ENCODE measurements at regions not wholly inside any gene's neighbourhood (a gene's known extent, or its start where the extent isn't known, plus 50 kb on each side); places are given as distances from the start of the nearest gene placed in this dataset.

DNA sequence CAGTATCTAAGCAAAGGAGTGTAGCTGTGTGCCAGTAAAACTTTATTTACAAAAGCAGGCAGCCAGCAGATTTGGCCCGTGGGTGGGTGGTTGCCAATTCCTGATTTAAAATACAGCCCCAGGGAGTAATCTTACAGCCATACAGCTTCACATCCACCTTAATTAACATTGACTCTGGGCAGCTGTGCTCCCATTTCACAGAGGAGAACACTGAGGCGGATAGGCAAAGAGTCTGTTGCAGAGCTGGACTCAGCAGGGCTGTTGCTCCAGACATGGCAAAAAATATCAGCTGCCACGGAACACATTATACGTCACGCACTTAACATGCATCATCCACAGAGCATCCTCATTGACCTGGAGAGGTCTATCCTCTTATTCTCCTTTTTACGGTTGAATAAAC, 289.9 kb downstream of the DHX35 start:
- no peak overlapping the region for H3K27ac ChIP-seq
- TF ChIP-seq CTCF (conservative IDR thresholded peaks at IDR 0.05), result no peak

DNA sequence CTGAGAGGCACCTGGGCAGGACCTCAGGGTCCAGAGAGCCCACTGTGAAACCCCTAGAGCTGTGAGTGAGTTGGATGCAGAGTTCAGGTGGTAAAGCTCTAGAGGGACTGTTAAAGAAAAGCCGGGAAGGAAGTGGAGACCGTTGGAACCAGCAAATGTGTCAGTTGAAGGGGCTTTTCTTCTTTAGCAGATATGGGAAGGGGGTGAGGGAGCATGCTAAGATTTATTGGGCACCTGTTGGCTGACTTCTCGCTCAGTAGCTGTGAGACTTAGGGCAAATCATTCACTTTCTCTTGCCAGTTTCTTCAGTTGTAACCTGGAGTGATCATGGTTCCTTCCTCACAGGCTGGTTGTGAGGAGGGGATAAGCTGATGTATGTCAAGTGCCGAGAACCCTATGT, 287.7 kb downstream of the DHX35 start:
- no peak overlapping the region for H3K27ac ChIP-seq
- no peak for TF ChIP-seq CTCF (conservative IDR thresholded peaks at IDR 0.05)

- no peak overlapping the region for H3K27ac ChIP-seq
- TF ChIP-seq CTCF (conservative IDR thresholded peaks at IDR 0.05), result no peak
These were observed 286.8 kb downstream of the DHX35 start for GRCh38 chr20:39248862-39249485.

DNA sequence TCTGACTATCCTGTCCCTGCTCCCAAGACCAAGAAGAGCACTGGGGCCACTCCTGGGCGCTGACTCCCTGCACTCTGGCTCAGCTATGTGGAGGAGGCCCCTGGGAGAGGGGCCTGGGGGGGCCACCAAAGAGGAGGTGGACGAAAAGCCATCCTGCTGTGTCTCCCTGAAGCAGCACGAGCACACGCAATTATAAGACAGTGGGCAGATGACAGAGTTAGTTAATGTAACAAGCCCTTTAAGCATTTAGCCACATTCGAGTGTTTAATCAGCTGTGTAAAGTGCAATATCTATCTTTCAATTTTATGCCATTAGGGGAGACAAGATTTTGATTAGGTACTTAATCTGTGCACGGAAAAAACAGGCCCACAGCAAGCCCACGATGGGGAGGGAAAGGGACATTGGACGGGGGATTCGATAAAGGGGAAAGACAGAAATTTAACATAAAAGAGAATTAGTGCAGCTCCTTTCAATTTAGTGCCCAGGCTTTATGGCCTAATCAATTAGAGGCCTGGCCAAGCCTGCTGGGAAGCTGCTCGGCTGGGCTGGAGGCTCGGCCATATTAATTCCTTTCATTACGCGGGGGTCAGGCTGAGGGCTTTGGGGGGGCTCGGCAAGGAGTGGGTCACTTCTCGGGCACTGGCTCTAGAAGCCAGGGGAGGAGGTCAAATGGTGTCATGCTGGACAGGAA, 286.2 kb downstream of the DHX35 start:
- no peak overlapping the region for H3K27ac ChIP-seq

GRCh38 chr20:39246436-39246835, 284.3 kb downstream of the DHX35 start:
- no peak overlapping the region for H3K27ac ChIP-seq
- no peak for TF ChIP-seq CTCF (conservative IDR thresholded peaks at IDR 0.05)

More for the DNA sequence above, 286.2 kb downstream of the DHX35 start:
- TF ChIP-seq CTCF (conservative IDR thresholded peaks at IDR 0.05), result no peak

GRCh38 chr20:39245685-39246311, 283.7 kb downstream of the DHX35 start:
- no peak overlapping the region for H3K27ac ChIP-seq
- TF ChIP-seq CTCF (conservative IDR thresholded peaks at IDR 0.05), result no peak

- H3K27ac ChIP-seq, result no peak overlapping the region
- no peak for TF ChIP-seq CTCF (conservative IDR thresholded peaks at IDR 0.05)
These were observed 281.8 kb downstream of the DHX35 start for GRCh38 chr20:39243962-39244361.

All from VCaP (cell line).